ENCODE measurements at regions not wholly inside any gene's neighbourhood (a gene's known extent, or its start where the extent isn't known, plus 50 kb on each side); places are given as distances from the start of the nearest gene placed in this dataset.

- TF ChIP-seq EP300 (IDR thresholded peaks at IDR 0.05; ENCODE audit: borderline replicate concordance in 1 of 2, control insufficient read depth in 1 of 2, low read depth in 2 of 2, low read length in 2 of 2) (no peak), USF2 (IDR thresholded peaks at IDR 0.05; ENCODE audit: borderline replicate concordance, low read depth, low read length) (no peak), FOXM1 (IDR thresholded peaks at IDR 0.05; ENCODE audit: low read depth, low read length) (no peak), POLR2AphosphoS5 (IDR thresholded peaks at IDR 0.05; ENCODE audit: low read length) (no peak), REST (IDR thresholded peaks at IDR 0.05; ENCODE audit: low read depth, low read length) (no peak)
- TF ChIP-seq, protein P1, sequence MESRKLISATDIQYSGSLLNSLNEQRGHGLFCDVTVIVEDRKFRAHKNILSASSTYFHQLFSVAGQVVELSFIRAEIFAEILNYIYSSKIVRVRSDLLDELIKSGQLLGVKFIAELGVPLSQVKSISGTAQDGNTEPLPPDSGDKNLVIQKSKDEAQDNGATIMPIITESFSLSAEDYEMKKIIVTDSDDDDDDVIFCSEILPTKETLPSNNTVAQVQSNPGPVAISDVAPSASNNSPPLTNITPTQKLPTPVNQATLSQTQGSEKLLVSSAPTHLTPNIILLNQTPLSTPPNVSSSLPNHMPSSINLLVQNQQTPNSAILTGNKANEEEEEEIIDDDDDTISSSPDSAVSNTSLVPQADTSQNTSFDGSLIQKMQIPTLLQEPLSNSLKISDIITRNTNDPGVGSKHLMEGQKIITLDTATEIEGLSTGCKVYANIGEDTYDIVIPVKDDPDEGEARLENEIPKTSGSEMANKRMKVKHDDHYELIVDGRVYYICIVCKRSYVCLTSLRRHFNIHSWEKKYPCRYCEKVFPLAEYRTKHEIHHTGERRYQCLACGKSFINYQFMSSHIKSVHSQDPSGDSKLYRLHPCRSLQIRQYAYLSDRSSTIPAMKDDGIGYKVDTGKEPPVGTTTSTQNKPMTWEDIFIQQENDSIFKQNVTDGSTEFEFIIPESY (IDR thresholded peaks at IDR 0.05), result no peak
Observed at GRCh38 chr10:111277661-111278060, 200.8 kb downstream of the ADRA2A start.
